H9 (cell line): ENCODE measurements at regions not wholly inside any gene's neighbourhood (a gene's known extent, or its start where the extent isn't known, plus 50 kb on each side); places are given as distances from the start of the nearest gene placed in this dataset.
A peak's percentile ranks its signal among the peaks of the same experiment; 100 is the strongest.

Source experiments
- DNase-seq: peaks from one replicate; pipeline ENCODE4 v3.0.0-alpha.2; 2017
- H2AFZ ChIP-seq: one replicate; pipeline ENCODE4 v1.6.1; 2013; ENCODE audit warnings: mild to moderate bottlenecking, low read length, control low read depth, moderate library complexity
- H2AK5ac ChIP-seq: 2 replicates; pipeline ENCODE4 v1.6.1; 2013; ENCODE audit warnings: low read length, control low read depth, mixed read lengths; ENCODE audit not compliant: insufficient read length
- H2BK120ac ChIP-seq: one replicate; pipeline ENCODE4 v1.6.1; 2013; ENCODE audit warnings: low read depth, mild to moderate bottlenecking, low read length, control low read depth, inconsistent platforms; ENCODE audit not compliant: poor library complexity, severe bottlenecking
- H2BK12ac ChIP-seq: 2 replicates; pipeline ENCODE4 v1.6.1; 2013; ENCODE audit warnings: low read length, control low read depth, mixed read lengths, low read depth; ENCODE audit not compliant: insufficient read length
- H2BK15ac ChIP-seq: 2 replicates; pipeline ENCODE4 v1.6.1; 2013; ENCODE audit warnings: low read depth, low read length, control low read depth
- H2BK20ac ChIP-seq: one replicate; pipeline ENCODE4 v1.6.1; 2013; ENCODE audit warnings: low read depth, mild to moderate bottlenecking, low read length, control low read depth, inconsistent platforms; ENCODE audit not compliant: poor library complexity, severe bottlenecking
- H2BK5ac ChIP-seq: 2 replicates; pipeline ENCODE4 v1.6.1; 2013; ENCODE audit warnings: low read length, control low read depth, mixed read lengths; ENCODE audit not compliant: insufficient read length
- H3K14ac ChIP-seq: 2 replicates; pipeline ENCODE4 v1.6.1; 2013; ENCODE audit warnings: low read length, control low read depth; ENCODE audit not compliant: insufficient read depth
- H3K18ac ChIP-seq: 2 replicates; pipeline ENCODE4 v1.6.1; 2013; ENCODE audit warnings: low read depth, mild to moderate bottlenecking, mixed read lengths, low read length, control low read depth; ENCODE audit not compliant: insufficient read length
- H3K23ac ChIP-seq: 2 replicates; pipeline ENCODE4 v1.6.1; 2013; ENCODE audit warnings: low read length, control low read depth, mixed read lengths, low read depth; ENCODE audit not compliant: insufficient read length
- H3K23me2 ChIP-seq: 2 replicates; pipeline ENCODE4 v1.6.1; 2013; ENCODE audit warnings: low read depth, mild to moderate bottlenecking, mixed read lengths, low read length, control low read depth; ENCODE audit not compliant: insufficient read length, poor library complexity, severe bottlenecking
- H3K27ac ChIP-seq: 2 replicates; pipeline ENCODE4 v1.5.1; 2013; ENCODE audit warnings: low read length, control low read depth, mixed read lengths, low read depth; ENCODE audit not compliant: insufficient read length
- H3K27me3 ChIP-seq: 2 replicates; pipeline ENCODE4 v1.6.1; 2013; ENCODE audit warnings: low read length, control low read depth, inconsistent platforms; ENCODE audit not compliant: insufficient read depth
- H3K4ac ChIP-seq: 2 replicates; pipeline ENCODE4 v1.6.1; 2013; ENCODE audit warnings: low read depth, mild to moderate bottlenecking, control low read depth, inconsistent platforms, low read length, moderate library complexity
- H3K4me1 ChIP-seq: 2 replicates; pipeline ENCODE4 v1.6.1; 2013; ENCODE audit warnings: low read length, control low read depth, inconsistent platforms; ENCODE audit not compliant: insufficient read depth
- H3K4me2 ChIP-seq: 2 replicates; pipeline ENCODE4 v1.6.1; 2013; ENCODE audit warnings: low read length, control low read depth, mixed read lengths; ENCODE audit not compliant: insufficient read length, insufficient read depth
- H3K56ac ChIP-seq: 2 replicates; pipeline ENCODE4 v1.6.1; 2013; ENCODE audit warnings: low read depth, mild to moderate bottlenecking, mixed read lengths, low read length, control low read depth; ENCODE audit not compliant: insufficient read length
- H3K79me1 ChIP-seq: 2 replicates; pipeline ENCODE4 v1.6.1; 2013; ENCODE audit warnings: low read depth, mild to moderate bottlenecking, moderate library complexity, low read length, control low read depth, inconsistent platforms; ENCODE audit not compliant: insufficient read depth, poor library complexity, severe bottlenecking
- H3K79me2 ChIP-seq: 2 replicates; pipeline ENCODE4 v1.6.1; 2013; ENCODE audit warnings: low read length, control low read depth, inconsistent platforms; ENCODE audit not compliant: insufficient read depth
- H3K9ac ChIP-seq: 2 replicates; pipeline ENCODE4 v1.6.1; 2013; ENCODE audit warnings: low read length, control low read depth, mixed read lengths; ENCODE audit not compliant: insufficient read length; ENCODE audit errors: extremely low read depth
- H3K9me3 ChIP-seq: one replicate; pipeline ENCODE4 v1.6.1; 2013; ENCODE audit warnings: low read depth, low read length, inconsistent platforms; ENCODE audit not compliant: control insufficient read depth
- H3T11ph ChIP-seq: one replicate; pipeline ENCODE4 v1.6.1; 2013; ENCODE audit warnings: mild to moderate bottlenecking, low read length, control low read depth, inconsistent platforms
- H4K20me1 ChIP-seq: one replicate; pipeline ENCODE4 v1.6.1; 2013; ENCODE audit not compliant: control insufficient read depth, insufficient read length, insufficient read depth
- H4K5ac ChIP-seq: 2 replicates; pipeline ENCODE4 v1.6.1; 2013; ENCODE audit warnings: low read depth, mild to moderate bottlenecking, mixed read lengths, low read length, control low read depth; ENCODE audit not compliant: insufficient read length
- H4K8ac ChIP-seq: replicated peaks from 2 replicates; pipeline ENCODE4 v1.6.1; 2013; ENCODE audit warnings: low read length, control low read depth, mixed read lengths, low read depth; ENCODE audit not compliant: insufficient read length
- H4K91ac ChIP-seq: 2 replicates; pipeline ENCODE4 v1.6.1; 2013; ENCODE audit warnings: low read depth, mild to moderate bottlenecking, moderate library complexity, mixed read lengths, low read length, control low read depth; ENCODE audit not compliant: insufficient read length
- H3K27ac Mint-ChIP-seq, 3 experiments: 2 replicates in 2 of 3; 3 replicates in 1 of 3; pipeline ENCODE4 v1.8.0; 2020 to 2021; ENCODE audit warnings: mixed read lengths in 3 of 3, mild to moderate bottlenecking in 1 of 3, moderate library complexity in 1 of 3
- H3K27me3 Mint-ChIP-seq: 2 replicates; pipeline ENCODE4 v1.8.0; 2021; ENCODE audit warnings: low read depth, mild to moderate bottlenecking, moderate library complexity, mixed read lengths
- H3K36me3 Mint-ChIP-seq, 3 experiments: 2 replicates in 2 of 3; 3 replicates in 1 of 3; pipeline ENCODE4 v1.8.0; 2020 to 2021; ENCODE audit warnings: low read depth in 3 of 3, mixed read lengths in 3 of 3; ENCODE audit not compliant: insufficient read depth in 1 of 3
- H3K4me1 Mint-ChIP-seq, 2 experiments: 2 replicates each; pipeline ENCODE4 v1.8.0; 2020; ENCODE audit warnings: mixed read lengths in 2 of 2
- H3K4me3 Mint-ChIP-seq, 2 experiments: 2 replicates in 1 of 2; 3 replicates in 1 of 2; pipeline ENCODE4 v1.8.0; 2020 to 2021; ENCODE audit warnings: mild to moderate bottlenecking in 2 of 2, mixed read lengths in 2 of 2, moderate library complexity in 1 of 2
- H3K9me3 Mint-ChIP-seq, 2 experiments: 2 replicates in 1 of 2; 3 replicates in 1 of 2; pipeline ENCODE4 v1.8.0; 2020; ENCODE audit warnings: mild to moderate bottlenecking in 2 of 2, mixed read lengths in 2 of 2, moderate library complexity in 1 of 2
- CTCF ChIP-seq: fragments of 200-600 bp; sonication (generic); conservative IDR thresholded peaks from 3 replicates; pipeline ENCODE4 v1.8.0; 2021; ENCODE audit warnings: antibody characterized with exemption, mild to moderate bottlenecking
- WGBS: extraction: QIAGEN DNeasy Blood & Tissue Kit; methylation state at CpG from one replicate; pipeline ENCODE4 v1.1.7; 2013; ENCODE audit warnings: missing lambda C conversion rate, low lambda C conversion rate, mixed read lengths; ENCODE audit not compliant: insufficient read length; ENCODE audit errors: extremely low coverage; 5-methylcytosine and 5-hydroxymethylcytosine counted together

GRCh38 chr11:71137376-71137775 lies 115.0 kb downstream of the SHANK2 start:
- Histone ChIP-seq H4K20me1 (no peaks in the 10 kb centered on the region), H2BK20ac (no peak overlapping the region), H2BK12ac (no peak overlapping the region), H3K56ac (no peak overlapping the region), H3K79me2 (no peaks in the 10 kb centered on the region), H3T11ph (no peak overlapping the region), H3K4me2 (no peak overlapping the region), H3K9ac (no peak overlapping the region), H4K8ac (no peak overlapping the region), H3K9me3 (no peaks in the 10 kb centered on the region), H3K23ac (no peak overlapping the region), H2BK5ac (no peak overlapping the region), H3K79me1 (no peaks in the 10 kb centered on the region), H3K14ac (no peak overlapping the region), H4K5ac (no peak overlapping the region), H2BK120ac (no peak overlapping the region), H3K18ac (no peak overlapping the region), H3K23me2 (no peaks in the 10 kb centered on the region), H2AFZ (no peak overlapping the region), H2AK5ac (no peak overlapping the region), H3K4me1 (no peaks in the 10 kb centered on the region), H3K4ac (no peak overlapping the region), H3K27me3 (no peaks in the 10 kb centered on the region), H4K91ac (no peak overlapping the region), H3K27ac (no peak overlapping the region), H2BK15ac (no peak overlapping the region)
- no peaks in the 10 kb centered on the region; the same call in 1 of the 2 replicates for H3K27me3 Mint-ChIP-seq
- peaks cover 5 to 21% of the 10 kb centered on the region in 2 experiments for H3K4me1 Mint-ChIP-seq
- H3K36me3 Mint-ChIP-seq = peaks cover 10 to 14% (median 10%) of the 10 kb centered on the region in 3 experiments
- peaks cover 0 to 3% of the 10 kb centered on the region in 2 experiments; a peak in 2 of 5 replicates for H3K9me3 Mint-ChIP-seq
- DNase-seq = no peak
- peak overlapping the region in 2 of 3 experiments; percentile 45 to 56; a peak in 3 of 7 replicates for H3K27ac Mint-ChIP-seq
- WGBS = no CpG with 5 or more reads among the region's 9 CpGs
- TF ChIP-seq CTCF = no peak
- H3K4me3 Mint-ChIP-seq = no peak overlapping the region
